Endothelial cell of umbilical vein (primary cell): ENCODE measurements at regions not wholly inside any gene's neighbourhood (a gene's known extent, or its start where the extent isn't known, plus 50 kb on each side); places are given as distances from the start of the nearest gene placed in this dataset.

Experiments used
- BruUV-seq: library from RNA; stranded (reverse); fragments of 400-500 nt; replicated peaks from 2 replicates; lab custom pipeline; 2021; lab: Mats Ljungman, UMichigan
- CTCF ChIA-PET: fragments of 300-600, 350-600 bp; sonication (Branson Sonifier 250); formaldehyde crosslinking; loops from one replicate; lab custom pipeline; 2021; ENCODE audit warnings: antibody characterized with exemption, inconsistent platforms; lab: Charles Lee
- POLR2A ChIA-PET: fragments of 300-600, 350-600 bp; sonication (Branson Sonifier 250); formaldehyde crosslinking; loops from one replicate; lab custom pipeline; 2021; ENCODE audit warnings: antibody characterized with exemption, inconsistent platforms; lab: Charles Lee
- DNase-seq: peaks from one replicate; pipeline ENCODE4 v3.0.0-alpha.2; 2011; ENCODE audit warnings: low read depth, low spot score
- FAIRE-seq: peaks from 2 replicates; lab custom pipeline; 2011; peaks lifted over from hg19 to GRCh38; lab: Jason Lieb, UNC
- H2AFZ ChIP-seq: 2 replicates; pipeline ENCODE4 v1.6.0; 2012; ENCODE audit warnings: low read depth, low read length, control low read depth, inconsistent platforms
- H3K27ac ChIP-seq: 2 replicates; pipeline ENCODE4 v1.5.1; 2011; ENCODE audit warnings: low read depth, mild to moderate bottlenecking, control low read depth, low read length, moderate library complexity; ENCODE audit not compliant: insufficient read depth
- H3K27me3 ChIP-seq, 2 experiments: 2 replicates each; pipeline versions ENCODE4 v1.6.0 to v1.6.1; 2011; ENCODE audit warnings: low read length in 2 of 2, mixed read lengths in 1 of 2; ENCODE audit not compliant: control insufficient read depth in 2 of 2, insufficient read depth in 2 of 2
- H3K36me3 ChIP-seq, 2 experiments: 2 replicates in 1 of 2; 3 replicates in 1 of 2; pipeline ENCODE4 v1.5.1; 2011; ENCODE audit warnings: low read length in 2 of 2, mild to moderate bottlenecking in 1 of 2, moderate library complexity in 1 of 2; ENCODE audit not compliant: control insufficient read depth in 2 of 2, insufficient read depth in 2 of 2; ENCODE audit errors: extremely low read depth in 1 of 2
- H3K4me1 ChIP-seq: 3 replicates; pipeline ENCODE4 v1.5.1; 2011; ENCODE audit warnings: mild to moderate bottlenecking, low read length; ENCODE audit not compliant: control insufficient read depth, insufficient read depth; ENCODE audit errors: extremely low read depth
- H3K4me2 ChIP-seq: 2 replicates; pipeline ENCODE4 v1.6.1; 2011; ENCODE audit warnings: low read length, control low read depth, mixed read lengths; ENCODE audit not compliant: insufficient read depth
- H3K4me3 ChIP-seq, 3 experiments: fragments of 200-600 bp in 1 of 3; sonication (generic), shearing (Covaris generic) in 1 of 3; replicated peaks in 1 of 3; 2 replicates each; pipeline ENCODE4 v1.5.1; 2011 to 2016; ENCODE audit warnings: control low read depth in 3 of 3, low read length in 3 of 3, mild to moderate bottlenecking in 2 of 3, inconsistent platforms in 1 of 3, low read depth in 1 of 3, moderate library complexity in 1 of 3; ENCODE audit not compliant: insufficient read depth in 1 of 3
- H3K79me2 ChIP-seq: 2 replicates; pipeline ENCODE4 v1.6.0; 2012; ENCODE audit warnings: low read length, inconsistent platforms; ENCODE audit not compliant: control insufficient read depth, insufficient read depth
- H3K9ac ChIP-seq: replicated peaks from 2 replicates; pipeline ENCODE3; 2011; ENCODE audit warnings: low read length, control low read depth; ENCODE audit not compliant: insufficient read depth; ENCODE audit errors: extremely low read depth
- H3K9me1 ChIP-seq: replicated peaks from 3 replicates; pipeline ENCODE4 v1.6.0; 2011; ENCODE audit warnings: mild to moderate bottlenecking, low read length; ENCODE audit not compliant: control insufficient read depth, insufficient read depth; ENCODE audit errors: extremely low read depth
- H3K9me3 ChIP-seq: replicated peaks from 2 replicates; pipeline ENCODE4 v1.5.1; 2012; ENCODE audit warnings: low read length, inconsistent platforms; ENCODE audit not compliant: control insufficient read depth, insufficient read depth
- H4K20me1 ChIP-seq: replicated peaks from 2 replicates; pipeline ENCODE3; 2011; ENCODE audit warnings: mild to moderate bottlenecking, low read length; ENCODE audit not compliant: control insufficient read depth, insufficient read depth; ENCODE audit errors: extremely low read depth
- EZH2 ChIP-seq: IDR thresholded peaks from 2 replicates; pipeline ENCODE4 v1.6.1; 2012; ENCODE audit warnings: borderline replicate concordance, low read depth, mild to moderate bottlenecking, moderate library complexity, low read length, inconsistent platforms; ENCODE audit not compliant: severe bottlenecking
- FOS ChIP-seq: IDR thresholded peaks from 2 replicates; pipeline ENCODE4 v1.6.1; 2011; ENCODE audit warnings: mild to moderate bottlenecking, low read length, moderate library complexity, borderline replicate concordance; ENCODE audit not compliant: insufficient read depth
- GATA2 ChIP-seq: IDR thresholded peaks from 2 replicates; pipeline ENCODE4 v1.7.0; 2011; ENCODE audit warnings: low read depth, mild to moderate bottlenecking, moderate library complexity, mixed read lengths, low read length; ENCODE audit not compliant: insufficient read length, insufficient read depth
- JUN ChIP-seq: IDR thresholded peaks from 2 replicates; pipeline ENCODE4 v1.6.1; 2011; ENCODE audit warnings: borderline replicate concordance, low read depth; ENCODE audit not compliant: insufficient read length, insufficient read depth
- MAX ChIP-seq: IDR thresholded peaks from 2 replicates; pipeline ENCODE4 v1.6.1; 2011; ENCODE audit not compliant: insufficient read depth, insufficient read length
- MYC ChIP-seq: IDR thresholded peaks from one replicate; pipeline ENCODE4 v1.6.1; 2011; ENCODE audit warnings: mild to moderate bottlenecking, low read depth, low read length
- POLR2A ChIP-seq: IDR thresholded peaks from 2 replicates; pipeline ENCODE4 v1.6.1; 2012; ENCODE audit warnings: low read depth, mild to moderate bottlenecking, control low read depth, low read length
- POLR2AphosphoS5 ChIP-seq: IDR thresholded peaks from 2 replicates; pipeline ENCODE4 v1.6.1; 2012; ENCODE audit warnings: low read depth, mild to moderate bottlenecking, control low read depth, low read length, moderate library complexity; ENCODE audit not compliant: insufficient read depth
- dilution Hi-C: fragments of 300-500 bp; cut with MboI; formaldehyde crosslinking; loops from one replicate; pipeline ENCODE4 v1.15.0; 2019; ENCODE audit warnings: low sequenced_read_pairs; ENCODE audit not compliant: extremely low pct_ligation_motif_present
- intact Hi-C: fragments of 100-400 bp; cut with micrococcal nuclease; formaldehyde crosslinking; loops from one replicate; pipeline ENCODE4 v1.10.0; 2022
- TF ChIP-seq, protein P1 (sequence below), 2 donors: IDR thresholded peaks; 1 replicate in 1 of 2; 2 replicates in 1 of 2; pipeline ENCODE4 v1.5.1; 2011; ENCODE audit warnings: low read length in 2 of 2, mild to moderate bottlenecking in 2 of 2, moderate library complexity in 2 of 2, control low read depth in 1 of 2, inconsistent platforms in 1 of 2, low read depth in 1 of 2; ENCODE audit not compliant: insufficient read depth in 1 of 2; ENCODE audit errors: extremely low read depth in 1 of 2

DNA sequence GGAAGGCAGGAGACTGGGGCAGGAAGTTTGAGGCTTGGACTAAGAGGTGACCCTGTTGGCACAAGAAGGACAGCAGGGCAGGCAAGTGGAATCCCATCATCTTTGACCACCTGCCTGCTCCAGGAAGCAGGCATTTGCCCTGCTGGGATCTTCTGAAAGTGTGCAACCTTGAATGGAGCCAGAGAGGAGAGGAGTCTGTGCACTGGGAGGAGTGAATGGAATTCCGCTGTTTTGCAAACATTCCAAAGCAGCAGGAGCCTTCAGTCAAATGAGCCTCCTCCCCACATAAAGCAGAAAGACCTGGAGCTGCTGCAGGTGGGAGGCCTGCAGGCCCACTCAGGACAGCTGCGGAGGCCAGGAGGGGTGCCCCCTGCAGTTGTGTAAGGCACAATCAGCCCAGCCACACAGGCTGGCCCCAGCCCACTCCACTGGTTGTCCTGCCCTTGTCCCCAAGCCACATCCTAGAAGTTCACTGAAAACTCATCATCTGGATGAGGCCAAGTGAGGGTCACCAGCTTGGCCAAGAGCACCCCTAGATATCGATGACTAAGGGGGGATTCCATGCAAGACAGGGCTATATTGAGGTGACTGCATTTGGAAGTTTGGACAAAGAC, 249.5 kb downstream of the RPS24 start:
- dilution Hi-C loops, result no loop called here
- no peak overlapping the region for H3K9ac ChIP-seq
- FAIRE-seq (no peak), DNase-seq (no peak)
- no TSS peak for BruUV-seq
- no peaks in the 10 kb centered on the region for H3K9me3 ChIP-seq
- ChIA-PET POLR2A (no interaction called here), CTCF (interaction anchor here (1.5 kb wide), 1 partner anchor 236 kb away, joined by 3 read pairs; no protein-coding TSS in a partner anchor)
- no peak for TF ChIP-seq GATA2
- TF ChIP-seq MYC, result no peak
- no peak for TF ChIP-seq EZH2
- TF ChIP-seq POLR2A, result no peak
- TF ChIP-seq, protein P1, sequence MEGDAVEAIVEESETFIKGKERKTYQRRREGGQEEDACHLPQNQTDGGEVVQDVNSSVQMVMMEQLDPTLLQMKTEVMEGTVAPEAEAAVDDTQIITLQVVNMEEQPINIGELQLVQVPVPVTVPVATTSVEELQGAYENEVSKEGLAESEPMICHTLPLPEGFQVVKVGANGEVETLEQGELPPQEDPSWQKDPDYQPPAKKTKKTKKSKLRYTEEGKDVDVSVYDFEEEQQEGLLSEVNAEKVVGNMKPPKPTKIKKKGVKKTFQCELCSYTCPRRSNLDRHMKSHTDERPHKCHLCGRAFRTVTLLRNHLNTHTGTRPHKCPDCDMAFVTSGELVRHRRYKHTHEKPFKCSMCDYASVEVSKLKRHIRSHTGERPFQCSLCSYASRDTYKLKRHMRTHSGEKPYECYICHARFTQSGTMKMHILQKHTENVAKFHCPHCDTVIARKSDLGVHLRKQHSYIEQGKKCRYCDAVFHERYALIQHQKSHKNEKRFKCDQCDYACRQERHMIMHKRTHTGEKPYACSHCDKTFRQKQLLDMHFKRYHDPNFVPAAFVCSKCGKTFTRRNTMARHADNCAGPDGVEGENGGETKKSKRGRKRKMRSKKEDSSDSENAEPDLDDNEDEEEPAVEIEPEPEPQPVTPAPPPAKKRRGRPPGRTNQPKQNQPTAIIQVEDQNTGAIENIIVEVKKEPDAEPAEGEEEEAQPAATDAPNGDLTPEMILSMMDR (IDR thresholded peaks at IDR 0.05; ENCODE audit: extremely low read depth in 1 of 2, insufficient read depth in 1 of 2, low read depth in 1 of 2, low read length in 2 of 2), result no peak
- no peak for TF ChIP-seq MAX
- no peak for TF ChIP-seq JUN
- TF ChIP-seq FOS, result no peak
- no peak for TF ChIP-seq POLR2AphosphoS5
- no peak overlapping the region for H3K4me2 ChIP-seq
- H3K27ac ChIP-seq, result no peak overlapping the region
- intact Hi-C loops, result no loop called here
- no peaks in the 10 kb centered on the region for H4K20me1 ChIP-seq
- no peaks in the 10 kb centered on the region for H3K79me2 ChIP-seq
- no peak overlapping the region for H2AFZ ChIP-seq
- H3K27me3 ChIP-seq, result no peaks in the 10 kb centered on the region
- no peak overlapping the region for H3K4me3 ChIP-seq
- H3K4me1 ChIP-seq, result peaks cover 16% of the 10 kb centered on the region
- no peaks in the 10 kb centered on the region for H3K9me1 ChIP-seq
- H3K36me3 ChIP-seq, result no peaks in the 10 kb centered on the region
